ENCODE measurements at regions not wholly inside any gene's neighbourhood (a gene's known extent, or its start where the extent isn't known, plus 50 kb on each side); places are given as distances from the start of the nearest gene placed in this dataset.

DNA sequence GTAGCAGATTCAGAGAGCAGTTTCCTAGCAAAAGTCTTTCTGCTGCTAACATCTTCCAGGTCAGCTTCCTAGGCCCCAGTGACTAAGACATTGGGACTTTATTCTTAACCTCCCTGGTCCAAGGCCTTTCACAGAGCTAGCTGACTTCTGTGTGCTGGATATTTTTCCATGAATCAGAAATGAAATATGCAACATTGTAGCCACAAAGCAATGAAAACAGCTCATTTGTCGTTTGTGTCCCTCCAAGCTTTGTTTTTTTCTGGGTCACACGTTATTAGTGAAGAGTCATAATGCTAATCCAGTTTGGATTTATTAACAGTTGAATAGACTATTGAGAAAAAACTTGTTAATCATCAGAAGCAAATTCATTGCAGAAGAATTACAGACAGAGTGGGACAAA, 82.4 kb downstream of the ARF6 start:
- Histone ChIP-seq H3K4me3 (ENCODE audit: low read depth, low read length) (no peak overlapping the region), H3K36me3 (ENCODE audit: control insufficient read depth, insufficient read depth, low read length) (no peaks in the 10 kb centered on the region), H3K27me3 (ENCODE audit: control insufficient read depth, insufficient read depth, low read length) (no peaks in the 10 kb centered on the region)
- TF ChIP-seq, protein P1, sequence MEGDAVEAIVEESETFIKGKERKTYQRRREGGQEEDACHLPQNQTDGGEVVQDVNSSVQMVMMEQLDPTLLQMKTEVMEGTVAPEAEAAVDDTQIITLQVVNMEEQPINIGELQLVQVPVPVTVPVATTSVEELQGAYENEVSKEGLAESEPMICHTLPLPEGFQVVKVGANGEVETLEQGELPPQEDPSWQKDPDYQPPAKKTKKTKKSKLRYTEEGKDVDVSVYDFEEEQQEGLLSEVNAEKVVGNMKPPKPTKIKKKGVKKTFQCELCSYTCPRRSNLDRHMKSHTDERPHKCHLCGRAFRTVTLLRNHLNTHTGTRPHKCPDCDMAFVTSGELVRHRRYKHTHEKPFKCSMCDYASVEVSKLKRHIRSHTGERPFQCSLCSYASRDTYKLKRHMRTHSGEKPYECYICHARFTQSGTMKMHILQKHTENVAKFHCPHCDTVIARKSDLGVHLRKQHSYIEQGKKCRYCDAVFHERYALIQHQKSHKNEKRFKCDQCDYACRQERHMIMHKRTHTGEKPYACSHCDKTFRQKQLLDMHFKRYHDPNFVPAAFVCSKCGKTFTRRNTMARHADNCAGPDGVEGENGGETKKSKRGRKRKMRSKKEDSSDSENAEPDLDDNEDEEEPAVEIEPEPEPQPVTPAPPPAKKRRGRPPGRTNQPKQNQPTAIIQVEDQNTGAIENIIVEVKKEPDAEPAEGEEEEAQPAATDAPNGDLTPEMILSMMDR (IDR thresholded peaks at IDR 0.05; ENCODE audit: insufficient read depth, low read length, poor library complexity, severe bottlenecking) = no peak
- no peak for DNase-seq (ENCODE audit: low read depth)

- no peak overlapping the region for H3K4me3 ChIP-seq (ENCODE audit: low read depth, low read length)
- no peak for DNase-seq (ENCODE audit: low read depth)
- TF ChIP-seq, protein P1 (IDR thresholded peaks at IDR 0.05; ENCODE audit: insufficient read depth, low read length, poor library complexity, severe bottlenecking) = no peak
- no peaks in the 10 kb centered on the region for H3K36me3 ChIP-seq (ENCODE audit: control insufficient read depth, insufficient read depth, low read length)
- H3K27me3 ChIP-seq (ENCODE audit: control insufficient read depth, insufficient read depth, low read length) = no peaks in the 10 kb centered on the region
Observed at GRCh38 chr14:49975799-49976198, 82.9 kb downstream of the ARF6 start.

- no peaks in the 10 kb centered on the region for H3K36me3 ChIP-seq (ENCODE audit: control insufficient read depth, insufficient read depth, low read length)
- no peaks in the 10 kb centered on the region for H3K27me3 ChIP-seq (ENCODE audit: control insufficient read depth, insufficient read depth, low read length)
- no peak for DNase-seq (ENCODE audit: low read depth)
- H3K4me3 ChIP-seq (ENCODE audit: low read depth, low read length) = no peak overlapping the region
- TF ChIP-seq, protein P1 (IDR thresholded peaks at IDR 0.05; ENCODE audit: insufficient read depth, low read length, poor library complexity, severe bottlenecking) = no peak
Observed at GRCh38 chr14:49977126-49977841, 84.4 kb downstream of the ARF6 start.

DNA sequence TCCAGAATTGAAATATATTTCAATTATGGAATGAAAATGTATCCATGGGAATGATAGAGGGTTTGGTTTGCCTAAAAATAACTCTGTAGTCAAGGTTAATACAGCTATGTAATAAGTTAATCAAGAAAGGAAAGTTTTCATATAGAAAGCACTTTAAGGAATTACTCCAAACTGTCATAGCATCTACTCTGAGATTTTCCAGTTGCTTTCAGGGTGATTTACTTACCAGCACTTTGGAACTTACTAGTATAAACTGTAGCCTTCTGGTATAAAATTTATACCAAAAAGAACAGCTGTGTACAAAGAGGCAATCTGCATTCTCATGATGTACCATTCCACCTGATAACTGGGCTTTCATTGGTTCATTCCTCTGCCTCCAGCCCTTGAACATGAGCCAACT, 87.1 kb downstream of the ARF6 start:
- TF ChIP-seq, protein P1 (IDR thresholded peaks at IDR 0.05; ENCODE audit: insufficient read depth, low read length, poor library complexity, severe bottlenecking) = no peak
- no peak overlapping the region for H3K4me3 ChIP-seq (ENCODE audit: low read depth, low read length)
- no peak for DNase-seq (ENCODE audit: low read depth)
- no peaks in the 10 kb centered on the region for H3K36me3 ChIP-seq (ENCODE audit: control insufficient read depth, insufficient read depth, low read length)
- H3K27me3 ChIP-seq (ENCODE audit: control insufficient read depth, insufficient read depth, low read length) = no peaks in the 10 kb centered on the region

GRCh38 chr14:49982082-49982481, 89.2 kb downstream of the ARF6 start:
- Histone ChIP-seq H3K27me3 (ENCODE audit: control insufficient read depth, insufficient read depth, low read length) (no peaks in the 10 kb centered on the region), H3K4me3 (ENCODE audit: low read depth, low read length) (no peak overlapping the region), H3K36me3 (ENCODE audit: control insufficient read depth, insufficient read depth, low read length) (no peaks in the 10 kb centered on the region)
- TF ChIP-seq, protein P1 (IDR thresholded peaks at IDR 0.05; ENCODE audit: insufficient read depth, low read length, poor library complexity, severe bottlenecking) = no peak
- no peak for DNase-seq (ENCODE audit: low read depth)

DNA sequence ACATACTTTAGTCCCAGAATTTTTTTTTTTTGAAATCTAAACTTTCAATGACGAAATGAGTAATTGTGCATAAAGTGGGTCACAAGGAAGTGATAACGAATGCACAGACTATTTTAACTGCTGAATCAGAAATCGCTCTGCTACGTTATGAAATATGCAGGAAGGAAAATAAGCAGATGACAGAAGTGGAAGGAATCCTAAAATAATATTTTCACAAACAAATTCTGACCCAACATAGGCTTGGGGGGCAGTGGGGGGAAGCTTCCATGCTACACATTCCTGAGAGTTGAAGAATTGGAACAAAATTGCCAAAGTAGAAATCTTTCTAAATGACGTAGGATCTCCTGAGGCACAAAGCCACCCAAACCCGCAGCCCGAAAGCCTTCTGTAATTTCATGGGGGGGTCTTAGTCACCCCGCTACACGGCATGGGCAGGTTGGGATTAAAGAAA, 89.6 kb downstream of the ARF6 start:
- Histone ChIP-seq H3K4me3 (ENCODE audit: low read depth, low read length) (no peak overlapping the region), H3K36me3 (ENCODE audit: control insufficient read depth, insufficient read depth, low read length) (no peaks in the 10 kb centered on the region), H3K27me3 (ENCODE audit: control insufficient read depth, insufficient read depth, low read length) (no peaks in the 10 kb centered on the region)
- DNase-seq (ENCODE audit: low read depth) = no peak
- TF ChIP-seq, protein P1 (IDR thresholded peaks at IDR 0.05; ENCODE audit: insufficient read depth, low read length, poor library complexity, severe bottlenecking) = no peak
